ENCODE measurements at regions not wholly inside any gene's neighbourhood (a gene's known extent, or its start where the extent isn't known, plus 50 kb on each side); places are given as distances from the start of the nearest gene placed in this dataset.

DNA sequence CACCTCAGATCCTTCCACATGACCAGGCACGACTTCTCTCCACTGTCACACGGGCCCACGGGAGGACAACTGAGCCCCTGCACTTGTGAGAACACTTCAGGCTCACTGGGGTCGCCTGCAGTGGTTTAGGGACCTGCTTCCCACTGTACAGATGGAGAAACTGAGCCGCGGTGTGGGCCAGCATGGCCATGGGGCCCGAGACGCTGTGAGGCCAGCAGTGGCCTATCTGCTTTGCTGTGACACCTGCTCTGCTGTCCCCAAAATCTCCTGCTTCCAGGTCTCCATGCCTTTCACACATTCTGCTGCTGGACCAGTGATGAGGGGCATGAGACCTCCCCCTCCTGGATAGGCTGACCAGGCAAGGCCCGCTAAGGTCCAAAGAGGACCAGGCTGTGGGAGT, 75.8 kb upstream of the PAX2 start:
- peaks cover 26 to 79% (median 65%) of the 10 kb centered on the region in 3 donors for H3K27me3 ChIP-seq
- DNase-seq, result no peak
- intact Hi-C loops (cut with DNase I), result no loop called here
- H3K27ac ChIP-seq, result no peak overlapping the region
- no peak for TF ChIP-seq EP300 (IDR thresholded peaks at IDR 0.05)
- no peak for TF ChIP-seq POLR2A (IDR thresholded peaks at IDR 0.05)
- TF ChIP-seq POLR2AphosphoS5 (IDR thresholded peaks at IDR 0.05), result no peak
- TF ChIP-seq, protein P1, sequence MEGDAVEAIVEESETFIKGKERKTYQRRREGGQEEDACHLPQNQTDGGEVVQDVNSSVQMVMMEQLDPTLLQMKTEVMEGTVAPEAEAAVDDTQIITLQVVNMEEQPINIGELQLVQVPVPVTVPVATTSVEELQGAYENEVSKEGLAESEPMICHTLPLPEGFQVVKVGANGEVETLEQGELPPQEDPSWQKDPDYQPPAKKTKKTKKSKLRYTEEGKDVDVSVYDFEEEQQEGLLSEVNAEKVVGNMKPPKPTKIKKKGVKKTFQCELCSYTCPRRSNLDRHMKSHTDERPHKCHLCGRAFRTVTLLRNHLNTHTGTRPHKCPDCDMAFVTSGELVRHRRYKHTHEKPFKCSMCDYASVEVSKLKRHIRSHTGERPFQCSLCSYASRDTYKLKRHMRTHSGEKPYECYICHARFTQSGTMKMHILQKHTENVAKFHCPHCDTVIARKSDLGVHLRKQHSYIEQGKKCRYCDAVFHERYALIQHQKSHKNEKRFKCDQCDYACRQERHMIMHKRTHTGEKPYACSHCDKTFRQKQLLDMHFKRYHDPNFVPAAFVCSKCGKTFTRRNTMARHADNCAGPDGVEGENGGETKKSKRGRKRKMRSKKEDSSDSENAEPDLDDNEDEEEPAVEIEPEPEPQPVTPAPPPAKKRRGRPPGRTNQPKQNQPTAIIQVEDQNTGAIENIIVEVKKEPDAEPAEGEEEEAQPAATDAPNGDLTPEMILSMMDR (IDR thresholded peaks at IDR 0.05), result no peak
- H3K4me1 ChIP-seq, result peaks cover 0 to 8% (median 6%) of the 10 kb centered on the region in 4 donors
- H3K36me3 ChIP-seq, result no peaks in the 10 kb centered on the region
- H3K4me3 ChIP-seq, result no peak overlapping the region
- H3K9me3 ChIP-seq, result no peaks in the 10 kb centered on the region
- WGBS, 2 donors, result 53 to 65% methylated on average over 9 of the region's 9 CpGs

DNA sequence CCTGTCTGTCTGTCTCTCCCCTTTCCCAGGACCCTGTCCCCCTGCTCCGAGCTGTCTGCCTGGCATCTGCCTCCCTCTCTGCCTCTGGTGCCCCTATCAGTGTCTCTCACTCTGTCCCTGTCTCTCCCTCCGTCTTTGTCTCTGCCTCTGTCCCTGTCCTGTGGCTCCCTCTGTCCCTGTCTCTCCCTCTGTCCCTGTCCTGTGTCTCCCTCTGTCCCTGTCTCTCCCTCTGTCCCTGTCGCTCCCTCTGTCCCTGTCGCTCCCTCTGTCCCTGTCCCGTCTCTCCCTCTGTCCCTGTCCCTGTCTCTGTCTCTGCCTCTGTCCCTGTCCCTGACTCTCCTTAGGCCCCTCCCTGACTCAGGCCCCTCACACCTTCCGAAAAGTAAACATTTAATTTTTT, 75.0 kb upstream of the PAX2 start:
- H3K4me3 ChIP-seq, result no peak overlapping the region
- 34 to 38% methylated on average over 6 of the region's 6 CpGs for WGBS, 2 donors
- peaks cover 0 to 8% (median 6%) of the 10 kb centered on the region in 4 donors for H3K4me1 ChIP-seq
- no peak for TF ChIP-seq POLR2AphosphoS5 (IDR thresholded peaks at IDR 0.05)
- no peak for TF ChIP-seq EP300 (IDR thresholded peaks at IDR 0.05)
- TF ChIP-seq, protein P1 (IDR thresholded peaks at IDR 0.05), result no peak
- no peak for TF ChIP-seq POLR2A (IDR thresholded peaks at IDR 0.05)
- H3K27ac ChIP-seq, result no peak overlapping the region
- DNase-seq, result no peak
- H3K36me3 ChIP-seq, result no peaks in the 10 kb centered on the region
- H3K9me3 ChIP-seq, result no peaks in the 10 kb centered on the region
- peaks cover 26 to 84% (median 68%) of the 10 kb centered on the region in 3 donors for H3K27me3 ChIP-seq
- intact Hi-C loops (cut with DNase I), result no loop called here

DNA sequence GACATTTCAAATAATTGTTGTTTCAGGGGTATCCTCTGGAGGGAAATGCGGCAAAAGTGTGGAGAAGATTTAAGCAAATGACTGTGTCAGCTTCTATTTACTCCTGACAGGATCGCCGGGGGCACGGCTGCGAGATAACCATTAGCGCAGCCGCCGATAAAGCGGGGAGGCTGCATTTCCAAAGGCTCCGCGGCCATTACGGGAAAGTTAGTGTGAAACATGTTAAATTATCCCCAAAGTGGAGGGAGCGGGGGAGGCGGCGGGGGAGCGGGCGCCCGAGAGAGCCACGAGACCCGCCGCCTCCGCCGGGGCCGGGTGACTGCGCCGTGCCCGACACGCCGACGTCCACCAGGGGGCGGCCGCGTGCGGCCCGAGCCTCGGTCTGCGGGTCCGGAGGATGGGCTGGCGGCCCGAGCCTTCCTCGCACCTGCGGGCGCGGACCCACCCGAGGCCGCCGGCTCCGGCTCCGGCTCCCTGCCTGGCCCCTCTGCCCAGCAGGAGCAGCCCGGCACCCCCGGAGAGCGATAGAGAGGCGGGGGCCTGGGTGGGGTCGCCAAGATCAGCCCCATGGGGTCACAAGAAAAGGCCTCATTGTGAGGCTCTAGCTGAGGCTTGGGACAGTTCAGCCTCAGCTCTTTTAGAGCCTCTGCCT, 74.4 kb upstream of the PAX2 start:
- peaks cover 26 to 85% (median 68%) of the 10 kb centered on the region in 3 donors for H3K27me3 ChIP-seq
- peaks cover 0 to 8% (median 6%) of the 10 kb centered on the region in 4 donors for H3K4me1 ChIP-seq
- no peaks in the 10 kb centered on the region for H3K9me3 ChIP-seq
- no peak overlapping the region for H3K27ac ChIP-seq
- 5% methylated on average over 54 of the region's 54 CpGs for WGBS, 2 donors
- TF ChIP-seq, protein P1 (IDR thresholded peaks at IDR 0.05), result peak in 1 of 4 experiments; percentile 65
- no peak for TF ChIP-seq POLR2A (IDR thresholded peaks at IDR 0.05)
- no peaks in the 10 kb centered on the region for H3K36me3 ChIP-seq
- no peak overlapping the region for H3K4me3 ChIP-seq
- DNase-seq, result no peak
- intact Hi-C loops (cut with DNase I), result no loop called here

DNA sequence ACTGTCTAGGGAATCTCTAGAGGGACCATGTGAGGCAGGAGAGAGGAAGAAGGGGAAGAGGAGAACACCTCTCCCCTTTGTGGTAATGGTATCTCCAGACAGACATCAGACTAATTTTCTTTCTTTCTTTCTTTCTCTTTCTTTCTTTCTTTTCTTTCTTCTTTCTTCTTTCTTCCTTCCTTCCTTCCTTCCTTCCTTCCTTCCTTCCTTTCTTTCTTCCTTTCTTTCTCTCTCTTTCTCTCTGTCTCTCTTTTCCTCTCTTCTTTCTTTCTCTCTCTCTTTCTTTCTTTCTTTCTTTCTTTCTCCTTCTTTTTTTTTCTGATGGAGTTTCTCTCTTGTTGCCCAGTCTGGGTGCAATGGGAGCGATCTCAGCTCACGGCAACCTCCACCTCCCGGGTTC, 73.2 kb upstream of the PAX2 start:
- no peak for DNase-seq
- no peak overlapping the region for H3K4me3 ChIP-seq
- H3K27ac ChIP-seq, result no peak overlapping the region
- H3K27me3 ChIP-seq, result peaks cover 26 to 80% (median 65%) of the 10 kb centered on the region in 3 donors
- no peaks in the 10 kb centered on the region for H3K9me3 ChIP-seq
- TF ChIP-seq POLR2AphosphoS5 (IDR thresholded peaks at IDR 0.05), result no peak
- TF ChIP-seq POLR2A (IDR thresholded peaks at IDR 0.05), result no peak
- TF ChIP-seq, protein P1 (IDR thresholded peaks at IDR 0.05), result no peak
- TF ChIP-seq EP300 (IDR thresholded peaks at IDR 0.05), result no peak
- no peaks in the 10 kb centered on the region for H3K36me3 ChIP-seq
- H3K4me1 ChIP-seq, result peaks cover 0 to 8% (median 6%) of the 10 kb centered on the region in 4 donors
- WGBS, 2 donors, result 86 to 88% methylated on average over 3 of the region's 3 CpGs
- intact Hi-C loops (cut with DNase I), result no loop called here
